ENCODE measurements at regions not wholly inside any gene's neighbourhood (a gene's known extent, or its start where the extent isn't known, plus 50 kb on each side); places are given as distances from the start of the nearest gene placed in this dataset.

- no peak for TF ChIP-seq CTCF (IDR thresholded peaks at IDR 0.05)
- TF ChIP-seq POLR2AphosphoS5 (IDR thresholded peaks at IDR 0.05; ENCODE audit: low read depth, low read length): no peak
- TF ChIP-seq REST (IDR thresholded peaks at IDR 0.05; ENCODE audit: insufficient read depth in 1 of 2, low read depth in 2 of 2, low read length in 1 of 2): no peak
Observed at GRCh38 chr2:161020437-161020836, 139.8 kb upstream of the TANK start.

Data from Panc1 (cell line).